ENCODE measurements at regions not wholly inside any gene's neighbourhood (a gene's known extent, or its start where the extent isn't known, plus 50 kb on each side); places are given as distances from the start of the nearest gene placed in this dataset.

- TF ChIP-seq REST (IDR thresholded peaks at IDR 0.05; ENCODE audit: insufficient read depth in 1 of 2, low read depth in 2 of 2, low read length in 1 of 2) = no peak
- TF ChIP-seq, protein P1, sequence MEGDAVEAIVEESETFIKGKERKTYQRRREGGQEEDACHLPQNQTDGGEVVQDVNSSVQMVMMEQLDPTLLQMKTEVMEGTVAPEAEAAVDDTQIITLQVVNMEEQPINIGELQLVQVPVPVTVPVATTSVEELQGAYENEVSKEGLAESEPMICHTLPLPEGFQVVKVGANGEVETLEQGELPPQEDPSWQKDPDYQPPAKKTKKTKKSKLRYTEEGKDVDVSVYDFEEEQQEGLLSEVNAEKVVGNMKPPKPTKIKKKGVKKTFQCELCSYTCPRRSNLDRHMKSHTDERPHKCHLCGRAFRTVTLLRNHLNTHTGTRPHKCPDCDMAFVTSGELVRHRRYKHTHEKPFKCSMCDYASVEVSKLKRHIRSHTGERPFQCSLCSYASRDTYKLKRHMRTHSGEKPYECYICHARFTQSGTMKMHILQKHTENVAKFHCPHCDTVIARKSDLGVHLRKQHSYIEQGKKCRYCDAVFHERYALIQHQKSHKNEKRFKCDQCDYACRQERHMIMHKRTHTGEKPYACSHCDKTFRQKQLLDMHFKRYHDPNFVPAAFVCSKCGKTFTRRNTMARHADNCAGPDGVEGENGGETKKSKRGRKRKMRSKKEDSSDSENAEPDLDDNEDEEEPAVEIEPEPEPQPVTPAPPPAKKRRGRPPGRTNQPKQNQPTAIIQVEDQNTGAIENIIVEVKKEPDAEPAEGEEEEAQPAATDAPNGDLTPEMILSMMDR (IDR thresholded peaks at IDR 0.05) = peak; percentile 55; the same call in 1 of the 2 replicates
- TF ChIP-seq POLR2AphosphoS5 (IDR thresholded peaks at IDR 0.05; ENCODE audit: low read depth, low read length) = no peak
Measured at GRCh38 chr11:81007046-81007445, 1566.2 kb upstream of the TENM4 start.

Data from Panc1 (cell line).